BE2C (cell line): ENCODE measurements at regions not wholly inside any gene's neighbourhood (a gene's known extent, or its start where the extent isn't known, plus 50 kb on each side); places are given as distances from the start of the nearest gene placed in this dataset.

Experiments used
- DNase-seq: peaks from one replicate; pipeline ENCODE4 v3.0.0-alpha.2; 2020
- H3K27me3 ChIP-seq: fragments of 250-450 bp; sonication (Bioruptor Pico); 2 replicates; pipeline ENCODE4 v1.5.1; 2020; ENCODE audit warnings: mild to moderate bottlenecking
- H3K36me3 ChIP-seq: fragments of 250-450 bp; sonication (Bioruptor Pico); 2 replicates; pipeline ENCODE4 v1.5.1; 2020; ENCODE audit warnings: mild to moderate bottlenecking
- H3K4me1 ChIP-seq: fragments of 250-450 bp; sonication (Bioruptor Pico); 2 replicates; pipeline ENCODE4 v1.5.1; 2020
- H3K4me3 ChIP-seq: 2 replicates; pipeline ENCODE4 v1.5.1; 2011; ENCODE audit warnings: low read depth, low read length
- H3K9me3 ChIP-seq: fragments of 250-450 bp; sonication (Bioruptor Pico); 2 replicates; pipeline ENCODE4 v1.5.1; 2020
- TF ChIP-seq, protein P1 (sequence below): IDR thresholded peaks from 2 replicates; pipeline ENCODE4 v1.5.1; 2012; ENCODE audit warnings: mild to moderate bottlenecking, low read depth, low read length

DNA sequence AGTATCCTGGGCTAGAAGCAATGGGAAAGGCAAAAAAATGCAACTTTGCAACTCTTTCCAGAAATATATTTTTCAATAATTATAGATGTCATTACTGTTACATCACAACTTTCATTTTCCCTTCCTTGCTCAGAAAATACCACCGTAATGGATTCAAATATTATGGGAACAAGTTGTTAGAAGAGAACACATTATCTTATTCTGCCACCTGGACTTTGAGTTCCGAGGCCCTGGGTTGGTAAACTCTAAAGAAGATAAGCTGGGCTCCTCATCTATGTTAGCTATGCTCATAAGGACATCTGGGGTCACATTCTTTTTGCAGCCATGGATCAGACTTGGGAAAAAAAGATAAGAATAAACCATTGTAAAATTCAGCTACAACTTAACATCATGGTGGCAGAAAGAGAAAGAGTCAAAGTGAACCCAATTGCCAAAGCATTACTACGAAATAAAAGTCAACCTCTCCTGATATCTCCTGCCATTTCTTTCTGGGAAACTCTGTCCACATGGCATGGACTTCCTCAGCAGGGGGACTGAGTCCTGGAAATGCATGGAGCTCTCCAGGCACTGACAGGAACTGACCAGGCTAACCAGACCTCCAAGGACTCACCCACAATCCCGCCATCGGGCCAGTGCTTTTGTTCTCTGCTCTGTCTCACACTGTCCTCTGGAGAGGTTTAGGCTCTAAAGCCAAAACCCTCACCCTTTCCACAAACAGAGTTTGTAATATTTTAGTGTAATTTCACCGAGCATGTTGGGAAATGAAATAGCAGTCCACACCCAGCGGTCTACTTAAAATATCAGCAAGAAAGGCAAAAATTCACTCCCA, 499.1 kb upstream of the RUNX1 start:
- Histone ChIP-seq H3K4me1 (no peaks in the 10 kb centered on the region), H3K4me3 (no peak overlapping the region), H3K36me3 (no peaks in the 10 kb centered on the region), H3K9me3 (no peaks in the 10 kb centered on the region; the same call in 1 of the 2 replicates), H3K27me3 (no peaks in the 10 kb centered on the region)
- TF ChIP-seq, protein P1, sequence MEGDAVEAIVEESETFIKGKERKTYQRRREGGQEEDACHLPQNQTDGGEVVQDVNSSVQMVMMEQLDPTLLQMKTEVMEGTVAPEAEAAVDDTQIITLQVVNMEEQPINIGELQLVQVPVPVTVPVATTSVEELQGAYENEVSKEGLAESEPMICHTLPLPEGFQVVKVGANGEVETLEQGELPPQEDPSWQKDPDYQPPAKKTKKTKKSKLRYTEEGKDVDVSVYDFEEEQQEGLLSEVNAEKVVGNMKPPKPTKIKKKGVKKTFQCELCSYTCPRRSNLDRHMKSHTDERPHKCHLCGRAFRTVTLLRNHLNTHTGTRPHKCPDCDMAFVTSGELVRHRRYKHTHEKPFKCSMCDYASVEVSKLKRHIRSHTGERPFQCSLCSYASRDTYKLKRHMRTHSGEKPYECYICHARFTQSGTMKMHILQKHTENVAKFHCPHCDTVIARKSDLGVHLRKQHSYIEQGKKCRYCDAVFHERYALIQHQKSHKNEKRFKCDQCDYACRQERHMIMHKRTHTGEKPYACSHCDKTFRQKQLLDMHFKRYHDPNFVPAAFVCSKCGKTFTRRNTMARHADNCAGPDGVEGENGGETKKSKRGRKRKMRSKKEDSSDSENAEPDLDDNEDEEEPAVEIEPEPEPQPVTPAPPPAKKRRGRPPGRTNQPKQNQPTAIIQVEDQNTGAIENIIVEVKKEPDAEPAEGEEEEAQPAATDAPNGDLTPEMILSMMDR: no peak
- no peak for DNase-seq

GRCh38 chr21:35543746-35544145, 494.6 kb upstream of the RUNX1 start:
- no peaks in the 10 kb centered on the region for H3K9me3 ChIP-seq
- no peaks in the 10 kb centered on the region for H3K27me3 ChIP-seq
- H3K4me3 ChIP-seq: no peak overlapping the region
- no peaks in the 10 kb centered on the region for H3K36me3 ChIP-seq
- no peak for DNase-seq
- H3K4me1 ChIP-seq: no peaks in the 10 kb centered on the region
- TF ChIP-seq, protein P1: no peak

DNA sequence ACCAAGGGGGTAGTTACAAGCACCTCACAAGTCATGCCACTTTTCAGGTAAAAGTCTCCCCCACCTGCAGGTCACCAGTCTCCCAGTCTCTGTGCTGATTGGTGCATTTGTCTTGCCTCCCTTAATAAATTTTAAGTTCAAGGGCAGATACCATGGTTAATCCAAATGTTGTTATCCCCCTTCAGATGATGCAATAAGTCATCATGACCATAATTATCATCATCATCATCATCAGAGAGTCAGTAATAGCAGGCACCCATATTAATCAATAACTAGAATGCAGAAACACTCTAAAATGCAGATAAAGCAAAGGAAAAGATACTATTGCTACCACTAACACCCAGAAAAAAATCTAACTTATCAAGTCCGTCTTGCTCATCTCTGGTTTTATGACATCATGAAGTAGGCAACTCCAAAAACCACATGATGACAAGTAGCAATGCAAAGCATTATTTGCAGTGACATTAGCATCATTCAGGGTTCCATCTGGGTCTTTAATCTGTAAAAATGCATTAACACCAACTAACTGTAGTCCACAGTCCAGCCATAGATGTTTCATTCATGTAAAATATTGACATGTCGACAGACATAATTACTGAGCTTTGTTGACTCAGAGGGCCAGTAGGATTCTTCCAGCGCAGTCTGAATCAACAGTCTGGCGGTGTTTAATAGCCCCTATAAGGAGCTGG, 492.0 kb upstream of the RUNX1 start:
- no peaks in the 10 kb centered on the region for H3K36me3 ChIP-seq
- DNase-seq: no peak
- H3K4me1 ChIP-seq: no peaks in the 10 kb centered on the region
- H3K9me3 ChIP-seq: no peaks in the 10 kb centered on the region
- H3K27me3 ChIP-seq: no peaks in the 10 kb centered on the region
- TF ChIP-seq, protein P1: no peak
- H3K4me3 ChIP-seq: no peak overlapping the region

- no peak overlapping the region for H3K4me3 ChIP-seq
- H3K4me1 ChIP-seq: no peaks in the 10 kb centered on the region
- DNase-seq: no peak
- H3K36me3 ChIP-seq: no peaks in the 10 kb centered on the region
- no peaks in the 10 kb centered on the region for H3K9me3 ChIP-seq
- TF ChIP-seq, protein P1: no peak
- H3K27me3 ChIP-seq: no peaks in the 10 kb centered on the region
Measured at GRCh38 chr21:35538386-35538785, 489.3 kb upstream of the RUNX1 start.

DNA sequence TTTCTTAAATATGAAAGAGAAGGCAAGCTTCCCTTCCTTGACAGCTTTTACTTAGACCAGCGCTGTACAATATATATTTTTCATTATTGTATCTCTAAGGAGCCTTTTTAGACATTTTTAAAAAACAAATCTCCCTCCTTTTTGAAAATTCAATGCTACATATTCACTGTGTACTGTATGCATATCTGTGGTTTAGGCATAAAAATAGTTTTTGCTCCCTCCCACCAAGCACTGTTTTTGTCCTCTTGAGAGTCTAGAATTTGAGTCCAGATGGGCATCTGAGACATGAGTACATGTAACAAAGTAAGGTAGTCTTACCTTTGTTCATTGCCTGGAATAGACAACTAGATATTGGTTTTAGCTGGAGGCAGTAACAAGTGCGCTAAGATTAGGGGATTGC, 488.5 kb upstream of the RUNX1 start:
- DNase-seq: no peak

More for the DNA sequence above, 488.5 kb upstream of the RUNX1 start:
- H3K27me3 ChIP-seq: no peaks in the 10 kb centered on the region
- H3K4me1 ChIP-seq: no peaks in the 10 kb centered on the region
- TF ChIP-seq, protein P1: no peak
- H3K9me3 ChIP-seq: no peaks in the 10 kb centered on the region
- H3K36me3 ChIP-seq: no peaks in the 10 kb centered on the region
- H3K4me3 ChIP-seq: no peak overlapping the region
